ENCODE measurements at regions not wholly inside any gene's neighbourhood (a gene's known extent, or its start where the extent isn't known, plus 50 kb on each side); places are given as distances from the start of the nearest gene placed in this dataset.

DNA sequence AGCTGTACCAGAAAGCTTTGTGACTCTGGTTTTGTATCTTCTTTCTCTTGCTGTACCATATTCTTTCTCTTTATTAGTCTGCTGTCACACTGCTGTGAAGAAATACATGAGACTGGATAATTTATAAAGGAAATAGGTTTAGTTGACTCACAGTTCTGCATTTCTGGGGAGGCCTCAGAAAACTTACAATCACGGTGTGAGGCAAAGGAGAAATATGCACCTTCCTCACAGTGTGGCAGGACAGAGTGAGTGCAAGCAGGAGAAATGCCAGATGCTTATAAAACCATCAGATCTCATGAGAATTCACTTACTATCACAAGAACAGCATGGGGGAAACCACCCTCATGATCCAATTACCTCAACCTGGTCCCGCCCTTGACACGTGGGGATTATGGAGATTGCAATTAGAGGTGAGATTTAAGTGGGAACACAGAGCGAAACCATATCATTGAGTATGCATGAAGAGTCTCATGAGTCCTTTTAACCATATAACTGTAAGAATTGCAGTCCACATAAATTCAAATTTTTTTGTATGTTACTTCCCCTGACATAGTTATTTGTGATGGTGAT is 67.4 kb upstream of the INPP4B start:
- Mint-ChIP-seq H3K9me3 (no peaks in the 10 kb centered on the region), H3K4me3 (no peak overlapping the region), H3K4me1 (no peaks in the 10 kb centered on the region), H3K27me3 (ENCODE audit: low read depth) (no peaks in the 10 kb centered on the region), H3K27ac (ENCODE audit: unreplicated experiment) (no peak overlapping the region), H3K36me3 (ENCODE audit: low read depth) (no peaks in the 10 kb centered on the region)
- DNase-seq (ENCODE audit: low read depth, low spot score), result no peak
- TF ChIP-seq, protein P1, sequence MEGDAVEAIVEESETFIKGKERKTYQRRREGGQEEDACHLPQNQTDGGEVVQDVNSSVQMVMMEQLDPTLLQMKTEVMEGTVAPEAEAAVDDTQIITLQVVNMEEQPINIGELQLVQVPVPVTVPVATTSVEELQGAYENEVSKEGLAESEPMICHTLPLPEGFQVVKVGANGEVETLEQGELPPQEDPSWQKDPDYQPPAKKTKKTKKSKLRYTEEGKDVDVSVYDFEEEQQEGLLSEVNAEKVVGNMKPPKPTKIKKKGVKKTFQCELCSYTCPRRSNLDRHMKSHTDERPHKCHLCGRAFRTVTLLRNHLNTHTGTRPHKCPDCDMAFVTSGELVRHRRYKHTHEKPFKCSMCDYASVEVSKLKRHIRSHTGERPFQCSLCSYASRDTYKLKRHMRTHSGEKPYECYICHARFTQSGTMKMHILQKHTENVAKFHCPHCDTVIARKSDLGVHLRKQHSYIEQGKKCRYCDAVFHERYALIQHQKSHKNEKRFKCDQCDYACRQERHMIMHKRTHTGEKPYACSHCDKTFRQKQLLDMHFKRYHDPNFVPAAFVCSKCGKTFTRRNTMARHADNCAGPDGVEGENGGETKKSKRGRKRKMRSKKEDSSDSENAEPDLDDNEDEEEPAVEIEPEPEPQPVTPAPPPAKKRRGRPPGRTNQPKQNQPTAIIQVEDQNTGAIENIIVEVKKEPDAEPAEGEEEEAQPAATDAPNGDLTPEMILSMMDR (conservative IDR thresholded peaks at IDR 0.05), result no peak

DNA sequence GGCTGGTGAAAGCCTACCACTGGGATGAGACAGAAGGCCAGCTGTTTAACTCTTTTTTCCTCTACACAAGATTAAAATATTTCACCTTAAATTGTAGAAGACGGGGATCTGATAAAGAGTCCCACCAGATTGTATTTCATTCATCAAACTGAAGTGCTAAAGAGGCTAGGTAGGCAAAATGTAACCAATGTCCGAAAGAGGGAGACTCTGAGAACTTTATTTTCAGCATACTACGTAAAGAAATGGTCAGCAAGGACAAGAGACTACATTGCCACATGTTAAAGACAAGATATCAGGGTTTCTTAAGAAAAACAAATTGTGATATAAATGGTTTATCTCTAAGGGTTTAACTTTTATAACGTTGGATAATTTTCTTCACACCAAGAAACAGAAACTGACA is 71.6 kb upstream of the INPP4B start:
- Mint-ChIP-seq H3K27me3 (ENCODE audit: low read depth) (no peaks in the 10 kb centered on the region), H3K9me3 (no peaks in the 10 kb centered on the region), H3K27ac (ENCODE audit: unreplicated experiment) (no peak overlapping the region), H3K4me1 (no peaks in the 10 kb centered on the region), H3K36me3 (ENCODE audit: low read depth) (no peaks in the 10 kb centered on the region), H3K4me3 (no peak overlapping the region)
- no peak for DNase-seq (ENCODE audit: low read depth, low spot score)
- TF ChIP-seq, protein P1 (conservative IDR thresholded peaks at IDR 0.05), result no peak

DNA sequence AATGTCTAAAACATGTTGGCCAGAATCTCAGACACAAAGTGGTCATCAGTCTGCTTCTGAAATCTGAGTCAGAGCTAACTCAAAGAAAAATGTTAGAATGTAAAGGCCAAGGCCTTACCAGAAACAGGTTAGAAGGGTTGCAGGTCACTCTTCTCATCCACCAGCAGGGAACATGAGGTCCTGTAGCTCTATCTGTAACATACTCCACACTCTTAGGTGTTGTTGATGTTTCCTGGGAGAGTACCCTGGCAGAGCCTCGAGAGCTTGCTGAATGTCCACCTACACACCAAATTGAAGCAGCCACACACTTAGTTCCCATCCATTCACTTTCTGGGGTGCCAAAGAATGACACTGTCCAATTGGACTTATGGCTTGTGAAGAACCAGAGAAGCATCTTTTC is 76.6 kb upstream of the INPP4B start:
- no peaks in the 10 kb centered on the region for H3K27me3 Mint-ChIP-seq (ENCODE audit: low read depth)
- TF ChIP-seq, protein P1 (conservative IDR thresholded peaks at IDR 0.05), result no peak
- no peaks in the 10 kb centered on the region for H3K9me3 Mint-ChIP-seq
- H3K36me3 Mint-ChIP-seq (ENCODE audit: low read depth), result no peaks in the 10 kb centered on the region
- H3K27ac Mint-ChIP-seq (ENCODE audit: unreplicated experiment), result no peak overlapping the region
- DNase-seq (ENCODE audit: low read depth, low spot score), result no peak
- H3K4me1 Mint-ChIP-seq, result no peaks in the 10 kb centered on the region
- no peak overlapping the region for H3K4me3 Mint-ChIP-seq

DNA sequence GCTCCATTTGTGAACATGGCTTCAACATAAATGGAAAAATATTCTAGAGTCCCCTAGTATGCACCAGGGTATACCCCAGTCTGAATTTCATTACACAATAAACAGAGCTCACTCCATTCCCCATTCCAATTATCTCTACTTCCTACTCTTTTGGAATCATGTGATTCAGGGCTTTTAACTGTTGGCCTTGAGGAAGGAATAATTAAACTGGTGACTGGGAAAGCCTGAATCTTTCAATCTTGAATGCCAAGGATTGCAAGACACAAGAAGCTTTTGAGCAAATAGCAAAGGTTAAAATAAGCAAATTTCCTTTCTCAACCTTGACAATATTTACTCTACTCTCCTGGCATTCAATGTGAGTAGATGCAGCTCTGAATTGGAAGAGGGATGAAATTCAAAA is 77.5 kb upstream of the INPP4B start:
- H3K9me3 Mint-ChIP-seq, result no peaks in the 10 kb centered on the region
- H3K36me3 Mint-ChIP-seq (ENCODE audit: low read depth), result no peaks in the 10 kb centered on the region
- no peaks in the 10 kb centered on the region for H3K27me3 Mint-ChIP-seq (ENCODE audit: low read depth)
- no peak for DNase-seq (ENCODE audit: low read depth, low spot score)
- H3K4me3 Mint-ChIP-seq, result no peak overlapping the region
- H3K4me1 Mint-ChIP-seq, result no peaks in the 10 kb centered on the region
- TF ChIP-seq, protein P1 (conservative IDR thresholded peaks at IDR 0.05), result no peak
- no peak overlapping the region for H3K27ac Mint-ChIP-seq (ENCODE audit: unreplicated experiment)

DNA sequence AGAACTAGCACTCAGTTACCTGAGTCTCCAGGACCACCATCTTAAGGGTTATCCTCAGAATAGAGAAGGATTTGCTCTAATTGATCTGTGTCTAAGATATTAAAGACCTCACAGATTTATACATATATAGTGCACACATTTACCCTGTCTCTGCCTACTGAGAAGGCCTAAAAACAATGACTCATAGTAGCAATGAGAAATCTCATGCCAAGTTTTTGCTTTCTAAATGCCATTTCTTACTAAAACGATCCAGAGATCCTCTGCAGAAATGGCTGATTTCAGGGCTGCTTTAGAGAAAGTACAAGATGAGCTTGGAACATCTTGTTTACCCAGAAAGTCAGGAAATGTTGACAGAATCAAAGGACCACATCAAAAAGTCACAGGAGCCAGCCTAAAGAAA is 79.1 kb upstream of the INPP4B start:
- Mint-ChIP-seq H3K27ac (ENCODE audit: unreplicated experiment) (no peak overlapping the region), H3K36me3 (ENCODE audit: low read depth) (no peaks in the 10 kb centered on the region), H3K4me1 (no peaks in the 10 kb centered on the region), H3K4me3 (no peak overlapping the region), H3K9me3 (no peaks in the 10 kb centered on the region), H3K27me3 (ENCODE audit: low read depth) (no peaks in the 10 kb centered on the region)
- no peak for DNase-seq (ENCODE audit: low read depth, low spot score)
- TF ChIP-seq, protein P1 (conservative IDR thresholded peaks at IDR 0.05), result no peak

DNA sequence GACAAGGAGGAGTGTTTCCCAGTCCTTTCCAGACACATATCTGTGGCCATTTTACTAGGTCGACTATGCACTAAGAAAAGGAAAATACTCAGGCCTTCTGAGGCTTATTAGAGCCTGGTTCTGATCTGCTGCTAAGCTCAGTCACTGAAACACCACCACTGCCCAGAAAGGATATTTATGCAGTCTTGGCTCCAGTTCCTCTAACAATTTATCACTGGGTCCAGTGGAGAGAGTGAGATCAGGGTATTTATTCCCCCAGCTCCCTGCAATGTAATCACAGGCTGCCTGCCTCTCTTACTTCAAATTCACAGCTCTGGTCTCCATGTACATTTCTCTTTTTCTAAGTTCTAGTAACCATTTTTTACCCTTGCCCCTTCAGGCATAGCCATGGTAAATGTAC is 81.6 kb upstream of the INPP4B start:
- TF ChIP-seq, protein P1 (conservative IDR thresholded peaks at IDR 0.05), result no peak
- DNase-seq (ENCODE audit: low read depth, low spot score), result no peak
- H3K27me3 Mint-ChIP-seq (ENCODE audit: low read depth), result no peaks in the 10 kb centered on the region
- H3K27ac Mint-ChIP-seq (ENCODE audit: unreplicated experiment), result peak overlapping the region; percentile 10
- no peaks in the 10 kb centered on the region for H3K9me3 Mint-ChIP-seq
- H3K36me3 Mint-ChIP-seq (ENCODE audit: low read depth), result no peaks in the 10 kb centered on the region
- no peak overlapping the region for H3K4me3 Mint-ChIP-seq
- H3K4me1 Mint-ChIP-seq, result no peaks in the 10 kb centered on the region

Data from neural crest cell (in vitro differentiated cells).